Fibroblast of lung (primary cell): ENCODE measurements at regions not wholly inside any gene's neighbourhood (a gene's known extent, or its start where the extent isn't known, plus 50 kb on each side); places are given as distances from the start of the nearest gene placed in this dataset.

Experiments used
- EZH2 ChIP-seq: IDR thresholded peaks from 2 replicates; pipeline ENCODE4 v1.5.1; 2012; ENCODE audit warnings: low read length, control low read depth, mild to moderate bottlenecking; ENCODE audit errors: missing control alignments
- TF ChIP-seq, protein P1 (sequence below), 2 donors: IDR thresholded peaks in 1 of 2; conservative IDR thresholded peaks in 1 of 2; 1 replicate in 1 of 2; 2 replicates in 1 of 2; pipeline ENCODE4 v1.5.1; 2011 to 2012; ENCODE audit warnings: low read length in 2 of 2, control low read depth in 1 of 2, inconsistent platforms in 1 of 2, low read depth in 1 of 2, mild to moderate bottlenecking in 1 of 2

DNA sequence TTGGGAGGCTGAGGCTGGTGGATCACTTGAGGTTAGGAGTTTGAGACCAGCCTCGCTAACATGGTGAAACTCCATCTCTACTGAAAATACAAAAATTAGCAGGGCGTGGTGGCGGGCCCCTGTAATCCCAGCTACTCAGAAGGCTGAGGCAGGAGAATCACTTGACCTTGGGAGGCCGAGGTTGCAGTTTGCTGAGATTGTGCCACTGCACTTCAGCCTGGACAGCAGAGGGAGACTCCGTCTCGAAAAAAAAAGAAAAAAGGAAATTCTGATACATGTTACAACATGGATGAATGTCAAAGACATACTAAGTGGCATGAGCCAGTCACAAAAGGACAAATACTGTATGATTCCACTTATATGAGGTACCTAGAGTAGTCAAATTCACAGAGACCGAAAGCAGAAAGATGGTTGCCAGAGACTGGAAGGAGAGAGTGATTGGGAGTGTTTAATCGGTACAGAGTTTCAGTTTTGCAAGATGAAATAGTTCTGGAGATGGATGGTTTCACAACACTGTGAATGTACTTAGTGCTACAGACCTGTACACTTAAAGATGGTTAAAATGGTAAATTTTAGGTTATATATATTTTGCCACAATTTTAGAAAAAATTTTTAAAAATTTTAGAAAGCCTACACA, 92.3 kb downstream of the BLID start:
- TF ChIP-seq, protein P1, sequence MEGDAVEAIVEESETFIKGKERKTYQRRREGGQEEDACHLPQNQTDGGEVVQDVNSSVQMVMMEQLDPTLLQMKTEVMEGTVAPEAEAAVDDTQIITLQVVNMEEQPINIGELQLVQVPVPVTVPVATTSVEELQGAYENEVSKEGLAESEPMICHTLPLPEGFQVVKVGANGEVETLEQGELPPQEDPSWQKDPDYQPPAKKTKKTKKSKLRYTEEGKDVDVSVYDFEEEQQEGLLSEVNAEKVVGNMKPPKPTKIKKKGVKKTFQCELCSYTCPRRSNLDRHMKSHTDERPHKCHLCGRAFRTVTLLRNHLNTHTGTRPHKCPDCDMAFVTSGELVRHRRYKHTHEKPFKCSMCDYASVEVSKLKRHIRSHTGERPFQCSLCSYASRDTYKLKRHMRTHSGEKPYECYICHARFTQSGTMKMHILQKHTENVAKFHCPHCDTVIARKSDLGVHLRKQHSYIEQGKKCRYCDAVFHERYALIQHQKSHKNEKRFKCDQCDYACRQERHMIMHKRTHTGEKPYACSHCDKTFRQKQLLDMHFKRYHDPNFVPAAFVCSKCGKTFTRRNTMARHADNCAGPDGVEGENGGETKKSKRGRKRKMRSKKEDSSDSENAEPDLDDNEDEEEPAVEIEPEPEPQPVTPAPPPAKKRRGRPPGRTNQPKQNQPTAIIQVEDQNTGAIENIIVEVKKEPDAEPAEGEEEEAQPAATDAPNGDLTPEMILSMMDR (conservative IDR thresholded peaks at IDR 0.05 in 1 of 2, IDR thresholded peaks at IDR 0.05 in 1 of 2; ENCODE audit: low read depth in 1 of 2, low read length in 2 of 2) = peak in 1 of 2 donors; percentile 7
- TF ChIP-seq EZH2 = no peak
